Endodermal cell (in vitro differentiated cells): ENCODE measurements at regions not wholly inside any gene's neighbourhood (a gene's known extent, or its start where the extent isn't known, plus 50 kb on each side); places are given as distances from the start of the nearest gene placed in this dataset.

ENCODE experiments used
- DNase-seq: peaks from one replicate; pipeline ENCODE4 v3.0.0-alpha.2; 2017
- H3K27ac ChIP-seq: 2 replicates; pipeline ENCODE4 v1.5.1; 2013; ENCODE audit warnings: mild to moderate bottlenecking, low read depth, low read length, moderate library complexity
- H3K27me3 ChIP-seq: 2 replicates; pipeline ENCODE4 v1.6.1; 2013; ENCODE audit warnings: mild to moderate bottlenecking, low read length, moderate library complexity; ENCODE audit not compliant: insufficient read depth, control insufficient read depth, poor library complexity, severe bottlenecking
- H3K36me3 ChIP-seq: 2 replicates; pipeline ENCODE4 v1.7.0; 2013; ENCODE audit warnings: mild to moderate bottlenecking, low read length, moderate library complexity; ENCODE audit not compliant: control insufficient read depth, insufficient read depth
- H3K4me1 ChIP-seq: one replicate; pipeline ENCODE4 v1.7.0; 2013; ENCODE audit warnings: low read length; ENCODE audit not compliant: control insufficient read depth, insufficient read depth
- H3K4me3 ChIP-seq: 2 replicates; pipeline ENCODE4 v1.5.1; 2013; ENCODE audit warnings: mild to moderate bottlenecking, low read length, moderate library complexity
- H3K9ac ChIP-seq: 2 replicates; pipeline ENCODE4 v1.6.1; 2013; ENCODE audit warnings: mild to moderate bottlenecking, low read length, moderate library complexity; ENCODE audit not compliant: poor library complexity, severe bottlenecking; ENCODE audit errors: extremely low read depth
- H3K9me3 ChIP-seq: 2 replicates; pipeline ENCODE4 v1.6.1; 2013; ENCODE audit warnings: mild to moderate bottlenecking, low read length, moderate library complexity; ENCODE audit not compliant: control insufficient read depth
- H3K27ac Mint-ChIP-seq: 2 replicates; pipeline ENCODE4 v1.8.0; 2020; ENCODE audit warnings: mixed read lengths
- H3K27me3 Mint-ChIP-seq: 2 replicates; pipeline ENCODE4 v1.8.0; 2021; ENCODE audit warnings: mild to moderate bottlenecking, mixed read lengths; ENCODE audit not compliant: insufficient read depth
- H3K36me3 Mint-ChIP-seq: 2 replicates; pipeline ENCODE4 v1.8.0; 2020; ENCODE audit warnings: low read depth, mixed read lengths
- H3K4me1 Mint-ChIP-seq: 2 replicates; pipeline ENCODE4 v1.8.0; 2020; ENCODE audit warnings: mixed read lengths
- H3K4me3 Mint-ChIP-seq: 2 replicates; pipeline ENCODE4 v1.8.0; 2020; ENCODE audit warnings: mild to moderate bottlenecking, moderate library complexity, mixed read lengths
- H3K9me3 Mint-ChIP-seq: 2 replicates; pipeline ENCODE4 v1.8.0; 2020; ENCODE audit warnings: mild to moderate bottlenecking, mixed read lengths
- CTCF ChIP-seq: fragments of 200-600 bp; sonication (generic); conservative IDR thresholded peaks from 2 replicates; pipeline ENCODE4 v1.5.0; 2021; ENCODE audit warnings: antibody characterized with exemption, mild to moderate bottlenecking
- WGBS, 2 experiments: methylation state at CpG; one replicate each; pipeline versions ENCODE4 v1.1.5 to v1.1.7; 2013; ENCODE audit warnings: missing lambda C conversion rate in 2 of 2, mixed read lengths in 1 of 2; ENCODE audit not compliant: insufficient coverage in 1 of 2, insufficient read length in 1 of 2; 5-methylcytosine and 5-hydroxymethylcytosine counted together

GRCh38 chr12:46111715-46112114 lies 121.3 kb upstream of the SCAF11 start:
- H3K27me3 ChIP-seq = no peaks in the 10 kb centered on the region
- H3K9ac ChIP-seq = no peak overlapping the region
- H3K4me3 ChIP-seq = no peak overlapping the region
- no peaks in the 10 kb centered on the region for H3K36me3 ChIP-seq
- peaks cover 12% of the 10 kb centered on the region for H3K9me3 ChIP-seq
- no peak overlapping the region for H3K27ac Mint-ChIP-seq
- TF ChIP-seq CTCF = no peak
- H3K36me3 Mint-ChIP-seq = no peaks in the 10 kb centered on the region
- H3K4me3 Mint-ChIP-seq = no peak overlapping the region
- no peaks in the 10 kb centered on the region for H3K4me1 ChIP-seq
- no peaks in the 10 kb centered on the region for H3K27me3 Mint-ChIP-seq
- no peak overlapping the region for H3K27ac ChIP-seq
- peaks cover 3% of the 10 kb centered on the region for H3K4me1 Mint-ChIP-seq
- peaks cover 12% of the 10 kb centered on the region for H3K9me3 Mint-ChIP-seq
- no peak for DNase-seq

GRCh38 chr12:46110928-46111699 lies 120.7 kb upstream of the SCAF11 start:
- Mint-ChIP-seq H3K4me3 (no peak overlapping the region), H3K9me3 (peaks cover 12% of the 10 kb centered on the region), H3K4me1 (peaks cover 3% of the 10 kb centered on the region), H3K27ac (no peak overlapping the region), H3K27me3 (no peaks in the 10 kb centered on the region), H3K36me3 (no peaks in the 10 kb centered on the region)
- TF ChIP-seq CTCF = peak; percentile 53
- Histone ChIP-seq H3K27ac (no peak overlapping the region), H3K9ac (no peak overlapping the region), H3K4me1 (no peaks in the 10 kb centered on the region), H3K36me3 (no peaks in the 10 kb centered on the region), H3K4me3 (no peak overlapping the region), H3K9me3 (peaks cover 12% of the 10 kb centered on the region), H3K27me3 (no peaks in the 10 kb centered on the region)
- no peak for DNase-seq
- WGBS, 2 experiments = no CpG with 5 or more reads among the region's 1 CpG

- no peak overlapping the region for H3K27ac Mint-ChIP-seq
- no peaks in the 10 kb centered on the region for H3K27me3 Mint-ChIP-seq
- 100% methylated on average over 1 of the region's 1 CpG for WGBS, 2 experiments
- Histone ChIP-seq H3K27ac (no peak overlapping the region), H3K9ac (no peak overlapping the region), H3K4me3 (no peak overlapping the region), H3K4me1 (no peaks in the 10 kb centered on the region), H3K27me3 (no peaks in the 10 kb centered on the region), H3K36me3 (no peaks in the 10 kb centered on the region), H3K9me3 (peaks cover 12% of the 10 kb centered on the region)
- TF ChIP-seq CTCF = no peak
- H3K4me1 Mint-ChIP-seq = peaks cover 3% of the 10 kb centered on the region
- no peak overlapping the region for H3K4me3 Mint-ChIP-seq
- no peaks in the 10 kb centered on the region for H3K36me3 Mint-ChIP-seq
- H3K9me3 Mint-ChIP-seq = peaks cover 12% of the 10 kb centered on the region
- no peak for DNase-seq
These were observed 119.8 kb upstream of the SCAF11 start for GRCh38 chr12:46110223-46110611.
